HG03520 (cell line): ENCODE measurements at regions not wholly inside any gene's neighbourhood (a gene's known extent, or its start where the extent isn't known, plus 50 kb on each side); places are given as distances from the start of the nearest gene placed in this dataset.
A peak's percentile ranks its signal among the peaks of the same experiment; 100 is the strongest.
"Not testable (repeated sequence)": the region's sequence is repeated elsewhere in the genome, so short reads cannot be mapped to it uniquely, and the experiment has no call there.

Source experiments
- ATAC-seq: cut with Tn5 transposase; IDR thresholded peaks from one replicate; pipeline ENCODE4 v1.9.1; 2021; ENCODE audit warnings: mild to moderate bottlenecking, moderate library complexity; ENCODE audit not compliant: unreplicated experiment

DNA sequence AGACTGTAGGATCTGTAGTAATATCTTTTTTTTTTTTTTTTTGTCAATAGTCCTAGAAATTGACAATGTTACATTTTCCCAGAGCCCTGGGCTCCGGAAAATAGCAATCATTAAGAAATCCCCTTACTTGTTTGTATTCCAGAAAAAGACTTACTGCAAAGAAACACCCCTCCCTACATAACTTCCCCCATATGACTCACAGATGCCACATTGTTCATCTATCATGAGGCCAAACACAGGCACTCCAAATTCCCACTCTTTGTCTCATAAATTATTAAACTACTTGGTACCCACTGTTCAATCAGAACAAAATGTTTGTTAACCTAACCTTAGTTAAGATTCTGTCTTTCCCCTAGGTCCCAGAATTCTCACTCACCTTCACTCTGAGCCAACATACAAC lies 53.5 kb downstream of the TEX51 start:
- ATAC-seq, result no peak

DNA sequence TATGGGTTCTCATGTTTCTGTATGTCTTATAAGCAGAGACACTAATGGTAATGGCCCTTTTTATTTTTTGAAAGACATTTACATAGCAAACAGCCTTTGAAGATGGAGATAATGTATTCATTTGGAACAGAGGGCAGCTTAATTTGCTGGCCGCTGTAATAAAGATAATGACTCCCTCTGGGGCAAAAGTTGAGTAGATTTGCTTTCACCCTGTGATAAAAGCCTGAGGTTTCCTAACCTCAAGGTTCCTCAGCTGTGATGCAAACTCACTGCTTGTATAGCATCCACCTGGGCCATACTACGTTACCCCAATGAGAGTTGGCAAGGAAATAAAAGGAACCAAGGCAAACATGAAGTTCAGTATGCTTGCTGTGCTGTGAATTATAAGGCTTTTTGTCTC lies 54.8 kb downstream of the TEX51 start:
- ATAC-seq, result no peak

DNA sequence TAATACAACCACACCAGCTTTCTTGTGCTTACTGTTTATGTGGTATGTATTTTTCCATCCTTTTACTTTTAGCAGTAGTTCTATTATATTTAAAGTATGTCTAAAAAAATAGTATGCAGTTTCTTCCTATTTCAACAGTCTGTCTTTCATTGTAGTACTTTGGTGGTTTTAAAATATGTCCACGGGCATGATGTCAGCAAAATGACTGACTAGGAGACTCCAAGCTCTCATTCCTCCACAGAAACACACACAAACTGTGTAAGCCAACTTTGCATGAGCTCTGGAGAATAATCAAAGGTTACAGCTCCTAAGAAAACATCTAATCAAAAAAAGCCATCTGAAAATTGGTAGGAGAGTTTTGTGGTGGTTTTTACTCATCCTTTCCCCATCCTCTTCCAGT lies 56.1 kb downstream of the TEX51 start:
- ATAC-seq, result no peak

DNA sequence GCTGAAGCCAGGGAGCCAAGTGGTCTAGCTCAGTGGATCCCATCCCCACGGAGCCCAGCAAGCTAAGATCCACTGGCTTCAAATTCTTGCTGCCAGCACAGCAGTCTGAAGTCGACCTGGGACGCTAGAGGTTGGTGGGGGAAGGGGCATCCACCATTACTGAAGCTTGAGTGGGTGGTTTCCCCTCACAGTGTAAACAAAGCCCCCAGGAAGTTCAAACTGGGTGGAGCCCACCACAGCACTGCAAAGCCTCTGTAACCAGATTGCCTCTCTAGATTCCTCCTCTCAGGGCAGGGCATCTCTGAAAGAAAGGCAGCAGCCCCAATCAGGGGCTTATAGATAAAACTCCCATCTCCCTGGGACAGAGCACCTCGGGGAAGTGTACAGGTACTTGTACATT lies 58.1 kb downstream of the TEX51 start:
- ATAC-seq, result not testable (repeated sequence)

DNA sequence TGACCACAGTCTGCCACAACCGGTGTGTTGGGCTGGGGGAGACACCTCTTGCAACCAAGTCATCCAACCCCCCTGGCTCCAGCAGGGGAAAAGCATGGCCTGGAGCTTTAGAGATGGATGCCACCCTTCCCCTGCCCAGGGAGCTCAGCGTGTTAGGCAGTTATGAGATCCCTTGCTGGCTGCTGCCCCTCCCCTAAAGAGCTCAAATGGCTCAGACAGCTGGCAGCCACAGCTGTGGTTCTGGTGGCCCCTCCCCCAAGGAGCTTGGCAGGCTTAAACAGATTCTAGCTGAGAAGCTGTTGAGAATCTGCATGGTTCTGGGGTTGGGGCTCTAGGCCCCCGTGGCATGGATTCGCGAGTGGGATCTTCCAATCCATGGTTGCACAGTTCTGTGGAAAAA lies 64.7 kb downstream of the TEX51 start:
- no peak for ATAC-seq

DNA sequence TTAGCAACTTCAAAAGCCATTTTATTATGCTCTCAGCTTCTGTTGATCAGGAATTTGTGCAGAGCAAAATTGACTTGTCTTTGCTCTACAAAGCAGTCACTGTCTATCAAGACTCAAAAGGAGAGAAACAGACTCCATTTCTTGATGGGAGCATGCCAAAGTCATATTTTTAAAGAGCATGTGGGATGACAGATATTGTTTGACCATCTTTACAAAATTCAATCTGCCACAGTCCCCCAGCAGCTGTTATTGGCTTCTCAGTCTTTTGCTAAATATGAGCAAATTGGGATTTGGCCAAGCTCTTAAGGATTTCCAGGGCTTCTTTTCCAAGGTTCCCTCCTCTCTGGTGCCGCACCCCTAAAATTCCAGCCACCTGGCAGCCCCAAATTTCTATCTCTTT lies 67.9 kb downstream of the TEX51 start:
- no peak for ATAC-seq

DNA sequence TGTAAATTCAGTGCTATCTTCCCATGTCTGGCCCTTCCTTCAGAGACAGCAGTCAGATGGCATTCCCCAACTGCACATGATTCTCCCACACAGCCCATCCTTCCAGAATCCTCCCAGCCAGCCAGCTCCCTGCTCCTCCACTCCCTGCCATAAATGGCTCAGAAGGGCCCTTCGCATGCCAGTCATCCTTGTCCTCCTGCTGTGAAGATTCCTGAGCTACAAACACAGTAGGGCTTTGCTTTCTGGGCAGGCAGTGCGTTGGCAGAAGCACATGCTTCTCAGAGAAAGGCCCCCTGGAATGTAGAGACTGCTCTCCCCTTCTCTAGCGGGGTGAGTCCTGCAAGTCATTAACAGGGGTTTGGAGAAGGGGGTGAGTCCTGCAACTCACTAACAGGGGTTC lies 71.9 kb downstream of the TEX51 start:
- no peak for ATAC-seq

DNA sequence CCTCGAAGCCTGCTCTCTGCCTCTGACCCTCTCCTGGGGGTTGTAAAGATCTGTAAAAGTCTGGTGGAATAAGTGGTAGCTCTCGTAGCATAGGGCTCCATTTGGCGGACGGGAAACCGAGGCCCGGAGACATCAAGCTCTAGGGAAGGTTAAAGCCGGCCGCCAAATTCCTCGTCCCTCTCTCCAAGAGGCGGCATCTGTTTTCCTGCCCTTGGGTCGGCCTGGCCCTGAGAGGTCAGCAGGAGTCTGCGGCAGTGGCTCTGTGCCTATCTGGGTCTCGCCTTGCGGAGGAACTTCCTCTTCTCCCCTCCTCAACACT lies 72.4 kb downstream of the TEX51 start:
- ATAC-seq, result no peak

DNA sequence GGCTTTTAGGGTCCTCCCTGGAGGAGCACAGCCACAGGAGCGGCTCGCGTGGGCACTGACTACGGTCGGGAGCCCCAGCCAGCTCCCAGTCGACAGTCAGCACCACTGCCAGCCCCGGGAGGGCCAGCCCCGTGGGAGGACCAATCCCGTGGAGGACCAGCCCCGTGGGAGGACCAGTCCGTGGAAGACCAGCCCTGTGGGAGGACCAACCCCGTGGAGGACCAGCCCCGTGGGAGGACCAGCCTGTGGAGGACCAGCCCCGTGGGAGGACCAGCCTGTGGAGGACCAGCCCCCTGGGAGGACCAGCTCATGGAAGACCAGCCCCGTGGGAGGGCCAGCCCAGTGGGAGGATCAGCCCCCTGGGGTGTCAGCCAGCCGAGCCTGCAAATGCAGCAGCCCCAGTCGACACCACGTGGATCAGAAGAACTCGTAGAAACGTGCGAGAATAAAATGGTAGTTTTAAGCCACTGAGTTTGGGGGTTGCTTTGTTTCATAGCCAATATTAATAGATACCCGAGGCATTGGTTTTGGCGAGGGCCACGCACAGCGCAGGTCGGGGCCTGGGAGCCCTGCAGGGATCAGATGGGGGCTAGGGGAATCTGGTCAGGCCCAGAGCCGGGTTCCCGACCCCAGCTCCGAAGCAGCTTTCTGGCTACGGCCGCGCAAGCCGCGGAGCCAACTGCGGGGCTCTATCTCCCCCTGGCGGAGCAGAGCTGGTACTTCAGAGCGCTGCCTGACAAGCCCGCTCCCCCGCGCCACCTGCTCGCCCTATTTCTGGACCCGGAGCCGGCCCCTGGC lies 73.0 kb downstream of the TEX51 start:
- ATAC-seq, result peak; percentile 92

DNA sequence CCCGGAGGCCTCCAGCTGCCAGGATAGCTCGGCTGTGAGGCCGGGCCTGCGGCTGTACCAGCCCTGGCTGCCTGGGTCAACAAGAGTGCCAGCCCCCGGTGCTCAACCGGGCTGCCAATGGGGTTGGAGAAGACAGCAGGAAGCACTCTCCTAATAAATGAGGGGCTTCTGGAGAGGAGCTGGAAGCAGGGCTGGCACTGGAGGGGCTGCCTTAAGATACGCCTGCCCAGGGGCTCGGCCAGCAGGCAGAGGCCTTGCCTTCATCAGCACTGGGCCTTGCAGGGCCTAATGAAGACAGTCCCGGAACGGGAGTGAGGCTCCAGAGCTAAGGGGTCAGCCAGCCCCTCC lies 73.6 kb downstream of the TEX51 start:
- no peak for ATAC-seq

DNA sequence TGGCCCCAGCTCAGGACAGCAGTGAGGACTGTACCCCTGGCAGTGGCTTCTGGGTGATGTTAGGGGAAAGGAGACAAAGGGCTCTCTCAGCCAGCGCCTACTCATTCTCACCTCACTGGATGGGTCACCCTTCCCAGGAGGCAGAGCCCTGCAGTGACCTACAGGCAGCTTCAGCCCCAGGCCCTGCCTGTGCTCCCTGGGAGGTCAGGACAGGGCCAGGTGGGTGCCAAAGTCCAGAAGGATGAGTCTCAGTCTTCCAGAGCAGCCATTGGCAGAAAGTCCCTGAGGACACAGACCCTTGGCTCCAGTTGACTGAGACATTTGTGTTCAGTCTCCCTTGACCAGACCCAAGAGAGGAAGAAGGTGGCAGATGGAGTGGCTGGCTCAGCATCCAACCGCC lies 75.1 kb downstream of the TEX51 start:
- ATAC-seq, result no peak

DNA sequence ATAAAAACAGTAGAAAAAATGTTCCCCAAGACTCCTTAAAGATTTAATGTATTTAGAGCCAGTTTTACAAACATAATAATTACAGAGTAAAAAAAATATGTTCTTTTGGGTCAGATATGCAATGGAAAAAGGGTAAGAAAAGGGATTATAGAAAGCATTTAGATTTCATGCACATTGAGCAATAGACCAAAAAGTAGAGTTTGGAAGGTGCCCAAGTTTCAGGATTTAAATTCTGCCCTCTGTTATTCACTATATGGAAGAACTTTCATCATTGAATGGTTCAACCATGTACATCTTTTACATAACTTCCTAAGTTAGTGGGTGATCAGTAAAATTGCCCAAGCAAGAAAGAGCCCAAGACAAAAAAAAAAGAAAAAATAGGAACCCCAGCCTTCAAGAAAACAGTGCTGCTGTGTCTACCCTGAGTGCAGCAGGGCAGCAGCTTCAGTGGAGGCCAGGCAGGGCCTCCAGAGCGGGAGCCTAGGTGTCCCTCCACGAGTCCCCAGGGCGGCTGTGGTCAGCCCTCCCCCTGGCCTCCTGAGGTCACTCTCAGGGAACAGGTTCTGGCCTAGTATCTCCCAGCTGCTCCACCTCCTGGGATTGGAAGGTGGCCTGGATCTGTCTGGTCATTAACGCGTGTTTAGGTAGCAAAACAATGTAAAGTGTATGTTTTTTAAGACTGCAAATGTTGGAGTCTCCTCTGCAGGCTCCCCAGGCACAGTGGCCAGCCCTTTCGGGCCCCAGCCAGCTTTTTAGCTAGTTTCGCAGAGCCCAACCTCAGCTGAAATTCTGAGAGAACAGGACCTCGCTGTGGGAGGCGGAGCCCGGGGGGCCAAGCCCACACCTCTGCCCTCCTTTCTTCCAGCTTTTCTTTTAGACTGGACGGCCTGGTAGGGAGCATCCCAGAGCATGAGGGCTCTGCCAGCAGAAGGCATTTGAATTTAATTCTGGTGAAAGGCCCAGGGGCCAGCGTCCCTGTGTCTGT lies 77.3 kb downstream of the TEX51 start:
- ATAC-seq, result no peak

DNA sequence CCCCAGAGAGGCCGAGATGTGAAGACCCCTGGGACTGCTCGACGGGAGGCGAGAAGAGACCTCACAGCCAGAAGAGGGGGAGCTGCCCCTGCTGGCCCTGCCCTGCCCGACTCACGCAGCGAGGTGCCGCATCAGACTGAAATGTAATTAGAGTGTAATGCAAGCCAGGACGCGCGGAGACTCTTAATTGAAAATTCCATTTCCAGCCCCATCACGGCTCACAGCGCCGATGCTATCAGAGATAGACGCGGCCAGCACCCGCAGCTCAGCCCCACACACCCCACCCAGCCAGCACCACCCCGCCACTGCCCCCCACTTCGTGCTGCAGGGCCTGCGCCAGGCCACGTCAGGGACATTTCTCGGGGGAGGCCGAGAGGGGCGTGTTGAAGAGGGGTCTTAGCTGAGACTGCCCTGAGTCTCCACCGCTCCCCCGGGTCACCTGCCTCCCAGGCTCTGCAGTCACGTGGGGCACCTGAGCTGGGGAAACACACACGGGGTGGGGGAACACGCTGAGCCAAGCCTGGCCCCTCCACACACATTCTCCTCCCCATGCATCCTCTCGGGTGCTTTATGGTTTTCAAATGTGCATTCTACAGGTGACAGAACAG lies 78.1 kb downstream of the TEX51 start:
- no peak for ATAC-seq

DNA sequence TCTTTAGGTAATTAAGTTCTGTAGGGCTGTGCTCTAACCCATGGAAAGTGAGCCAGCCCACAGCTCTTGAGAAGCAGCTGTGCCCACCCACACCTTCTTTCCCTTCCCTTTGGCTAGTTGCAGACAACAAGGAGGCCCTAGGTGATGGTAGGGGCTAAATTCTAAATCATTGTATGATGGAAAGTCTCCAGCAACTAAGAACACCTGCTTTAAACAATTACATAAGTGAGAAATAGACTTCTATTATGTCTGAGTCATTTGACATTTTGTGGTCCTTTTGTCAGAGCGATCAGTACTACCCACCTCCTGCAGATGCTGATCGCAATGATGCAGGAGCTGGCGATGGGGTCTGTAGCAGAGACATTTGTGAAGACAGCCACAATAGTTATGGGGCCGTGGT lies 79.6 kb downstream of the TEX51 start:
- ATAC-seq, result no peak

DNA sequence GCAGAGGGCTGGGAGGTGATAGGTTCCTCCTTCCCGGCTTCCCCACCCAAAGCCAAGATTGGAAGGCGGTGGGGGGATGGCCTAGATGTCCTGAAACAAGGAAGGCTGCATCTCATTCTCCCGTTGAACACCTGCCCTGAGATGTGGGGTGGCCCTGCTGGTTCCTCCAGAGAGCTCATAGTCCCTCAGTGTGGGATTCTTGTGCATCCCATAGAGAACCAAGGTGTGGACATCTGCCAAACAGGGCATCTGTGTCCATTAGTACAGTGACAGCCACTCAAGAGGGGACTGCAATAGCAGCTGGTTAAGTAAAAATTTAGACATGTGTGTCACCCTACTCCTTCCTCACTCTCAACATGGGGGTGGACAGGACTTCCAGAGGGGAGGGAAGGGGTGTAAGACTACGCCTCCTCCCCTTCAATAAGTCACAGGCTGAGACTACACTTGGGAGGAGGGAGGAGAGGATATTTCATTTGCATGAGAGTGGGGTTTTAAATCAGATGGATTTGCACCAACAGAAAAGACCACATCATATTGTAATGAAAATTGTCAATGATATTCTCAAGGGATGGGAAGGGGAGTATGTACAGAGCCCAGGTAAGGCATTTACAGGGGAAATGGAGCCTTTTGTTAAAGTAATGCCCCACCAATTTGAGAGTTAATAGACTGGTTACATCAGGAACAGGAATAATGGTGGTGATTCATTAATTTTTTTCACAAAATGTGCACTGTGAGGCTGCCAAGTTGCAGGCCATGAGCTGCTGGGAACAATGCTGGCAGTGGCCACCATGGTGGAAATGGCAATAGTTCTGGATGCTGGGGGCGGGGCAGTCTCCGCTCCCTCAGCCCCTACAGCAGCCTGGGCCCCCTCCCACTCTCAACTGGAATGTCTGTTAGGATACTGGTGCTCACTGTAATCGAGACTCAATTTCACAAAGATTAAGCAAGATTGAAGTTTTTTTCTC lies 80.6 kb downstream of the TEX51 start:
- ATAC-seq, result no peak

DNA sequence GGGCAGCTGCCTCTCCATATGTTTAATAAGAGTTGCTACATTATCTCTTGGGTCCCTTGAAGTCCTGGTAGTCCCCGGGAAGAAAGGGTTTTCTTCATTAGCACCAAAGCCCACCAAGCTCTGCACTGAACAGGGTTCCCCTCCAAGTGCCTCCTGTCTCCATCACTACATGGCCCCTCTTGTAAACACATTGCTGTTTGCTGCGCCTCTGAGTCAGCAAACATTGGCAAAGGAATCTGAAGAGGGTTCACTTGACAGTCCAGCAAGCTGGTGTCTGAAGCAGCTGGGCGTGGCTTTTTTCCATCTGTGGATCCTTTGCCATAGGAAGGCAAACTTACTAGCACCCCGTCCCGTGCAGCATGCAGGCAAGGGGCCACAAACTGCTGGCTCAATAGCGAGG lies 82.8 kb downstream of the TEX51 start:
- no peak for ATAC-seq

DNA sequence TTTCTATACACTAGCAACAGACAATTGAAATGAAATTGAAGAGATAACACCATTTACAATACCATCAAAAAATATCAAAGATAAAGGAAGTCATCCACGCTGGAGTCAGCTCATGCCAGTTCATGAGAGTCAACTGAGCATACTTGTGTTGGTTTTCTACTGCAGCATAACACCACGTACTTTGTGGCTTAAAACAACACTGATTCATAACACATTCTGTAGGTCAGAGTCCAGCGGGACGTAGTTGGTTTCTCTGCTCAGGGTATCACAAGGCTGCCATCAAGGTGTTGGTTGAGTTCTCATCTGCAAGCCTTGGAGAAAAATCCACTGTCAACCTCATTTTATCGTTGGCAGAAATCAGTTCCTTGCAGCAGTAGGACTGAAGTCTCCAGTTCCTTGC lies 84.2 kb downstream of the TEX51 start:
- no peak for ATAC-seq

DNA sequence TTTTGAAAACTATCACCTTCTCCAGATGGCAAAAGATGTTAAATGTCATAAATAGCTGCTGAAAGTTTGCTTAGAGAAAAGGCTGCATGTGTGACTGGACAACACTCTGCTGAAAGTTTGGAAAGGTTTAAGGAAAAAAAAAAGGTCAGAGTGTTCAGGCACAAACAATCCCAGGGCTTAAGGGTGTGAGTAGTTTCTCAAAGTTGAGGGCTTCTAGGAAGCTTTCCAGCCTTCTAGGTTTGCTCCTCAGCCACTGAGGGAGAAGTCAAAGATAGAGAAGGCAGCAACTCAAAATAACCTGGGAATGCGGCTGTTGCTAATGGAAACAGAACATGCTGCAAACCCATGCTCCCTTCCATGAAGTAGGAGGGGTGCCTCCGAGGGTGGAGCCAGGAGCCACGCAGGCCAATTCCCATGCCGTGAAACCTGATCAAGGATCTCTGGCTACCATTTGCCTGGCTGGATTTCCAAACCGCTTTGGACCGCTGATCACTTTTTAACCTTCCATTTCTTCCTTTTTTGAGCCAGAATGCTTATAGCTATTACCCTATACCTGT lies 88.0 kb downstream of the TEX51 start:
- no peak for ATAC-seq

DNA sequence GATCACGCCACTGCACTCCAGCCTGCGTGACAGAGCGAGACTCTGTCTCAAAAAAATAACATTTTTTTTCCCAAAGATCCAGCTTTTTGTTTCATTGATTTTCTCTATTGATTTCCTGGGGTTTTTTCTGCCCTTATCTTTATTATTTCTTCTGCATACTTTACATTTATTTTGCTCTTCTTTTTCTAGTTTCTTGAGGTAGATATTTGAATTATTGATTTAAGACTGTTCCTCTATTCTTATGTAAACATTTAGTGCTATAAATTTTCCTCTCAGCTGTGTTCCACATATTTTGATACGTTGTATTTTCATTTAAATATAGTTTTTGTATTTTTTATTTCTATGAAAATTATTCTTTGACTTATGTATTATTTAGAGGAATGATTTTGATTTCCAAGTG lies 89.8 kb downstream of the TEX51 start:
- ATAC-seq, result no peak

DNA sequence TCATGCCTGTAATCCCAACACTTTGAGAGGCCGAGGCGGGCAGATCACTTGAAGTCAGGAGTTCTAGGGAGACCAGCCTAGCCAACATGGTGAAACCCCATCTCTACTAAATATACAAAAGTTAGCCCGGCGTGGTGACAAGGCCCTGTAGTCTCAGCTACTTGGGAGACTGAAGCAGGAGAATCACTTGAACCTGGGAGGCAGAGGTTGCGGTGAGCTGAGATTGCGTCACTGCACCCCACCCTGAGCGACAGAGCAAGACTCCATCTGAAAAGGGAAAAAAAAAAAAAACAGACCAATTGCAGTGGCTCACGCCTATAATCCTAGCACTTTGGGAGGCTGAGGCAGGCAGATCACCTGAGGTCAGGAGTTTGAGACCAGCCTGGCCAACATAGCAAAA lies 90.4 kb downstream of the TEX51 start:
- ATAC-seq, result not testable (repeated sequence)
